GM13976 (cell line): ENCODE measurements at regions not wholly inside any gene's neighbourhood (a gene's known extent, or its start where the extent isn't known, plus 50 kb on each side); places are given as distances from the start of the nearest gene placed in this dataset.

ENCODE experiments used
- DNase-seq: peaks from one replicate; pipeline ENCODE4 v3.0.0; 2012; ENCODE audit warnings: low spot score
- in situ Hi-C: fragments of 300-500 bp; cut with MboI; formaldehyde crosslinking; loops from one replicate; pipeline ENCODE4 v1.12.0; 2022; ENCODE audit warnings: low sequenced_read_pairs, mixed read lengths, inconsistent platforms; ENCODE audit not compliant: unreplicated experiment
- TF ChIP-seq, protein P1 (sequence below): IDR thresholded peaks from 2 replicates; pipeline ENCODE4 v1.5.1; 2012; ENCODE audit warnings: borderline replicate concordance, mild to moderate bottlenecking; ENCODE audit not compliant: insufficient read depth; ENCODE audit errors: extremely low read depth, missing control alignments, control extremely low read depth

DNA sequence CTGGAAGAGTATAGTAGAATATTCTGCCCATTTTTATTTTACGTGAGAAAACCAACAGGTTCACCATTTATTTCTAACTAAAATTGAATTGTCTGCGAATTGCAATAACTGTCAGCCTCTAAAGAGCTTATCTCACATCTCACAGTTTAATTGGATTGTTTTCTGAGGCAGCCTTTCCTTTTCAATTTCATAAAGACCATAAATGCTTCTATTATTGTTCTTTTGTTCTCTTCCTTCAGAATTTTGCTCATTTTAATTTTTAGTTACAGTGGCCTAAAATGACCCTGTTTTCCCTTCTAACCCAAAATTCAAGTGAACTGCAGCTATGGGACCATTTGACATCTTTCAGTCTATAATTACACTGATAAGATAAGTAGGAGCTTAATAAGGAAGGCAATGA is 147.6 kb downstream of the KLHL28 start:
- in situ Hi-C loops: no loop called here

GRCh38 chr14:44812672-44813071 is 149.1 kb downstream of the KLHL28 start:
- no peak for DNase-seq
- TF ChIP-seq, protein P1, sequence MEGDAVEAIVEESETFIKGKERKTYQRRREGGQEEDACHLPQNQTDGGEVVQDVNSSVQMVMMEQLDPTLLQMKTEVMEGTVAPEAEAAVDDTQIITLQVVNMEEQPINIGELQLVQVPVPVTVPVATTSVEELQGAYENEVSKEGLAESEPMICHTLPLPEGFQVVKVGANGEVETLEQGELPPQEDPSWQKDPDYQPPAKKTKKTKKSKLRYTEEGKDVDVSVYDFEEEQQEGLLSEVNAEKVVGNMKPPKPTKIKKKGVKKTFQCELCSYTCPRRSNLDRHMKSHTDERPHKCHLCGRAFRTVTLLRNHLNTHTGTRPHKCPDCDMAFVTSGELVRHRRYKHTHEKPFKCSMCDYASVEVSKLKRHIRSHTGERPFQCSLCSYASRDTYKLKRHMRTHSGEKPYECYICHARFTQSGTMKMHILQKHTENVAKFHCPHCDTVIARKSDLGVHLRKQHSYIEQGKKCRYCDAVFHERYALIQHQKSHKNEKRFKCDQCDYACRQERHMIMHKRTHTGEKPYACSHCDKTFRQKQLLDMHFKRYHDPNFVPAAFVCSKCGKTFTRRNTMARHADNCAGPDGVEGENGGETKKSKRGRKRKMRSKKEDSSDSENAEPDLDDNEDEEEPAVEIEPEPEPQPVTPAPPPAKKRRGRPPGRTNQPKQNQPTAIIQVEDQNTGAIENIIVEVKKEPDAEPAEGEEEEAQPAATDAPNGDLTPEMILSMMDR: no peak
- in situ Hi-C loops: no loop called here

More for the DNA sequence above, 147.6 kb downstream of the KLHL28 start:
- TF ChIP-seq, protein P1: no peak
- DNase-seq: no peak

DNA sequence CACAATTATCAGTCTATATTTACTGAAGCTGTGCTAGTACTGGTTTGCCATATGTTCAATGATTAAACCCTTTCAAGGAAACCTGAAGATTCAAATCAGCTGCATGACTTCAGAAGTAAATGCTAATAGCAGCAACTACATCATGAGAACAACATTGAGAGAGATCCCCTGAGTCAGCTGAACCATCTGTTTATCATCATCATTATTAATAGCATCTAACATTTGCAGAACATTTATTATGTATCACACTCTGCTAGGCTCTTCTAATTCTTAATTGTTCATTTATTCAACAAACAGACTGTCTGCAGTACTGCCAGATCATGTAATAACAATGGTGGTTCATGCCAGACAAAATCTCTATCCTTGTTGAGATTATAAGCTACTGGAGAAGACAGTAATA is 157.4 kb downstream of the KLHL28 start:
- TF ChIP-seq, protein P1: no peak
- in situ Hi-C loops: no loop called here
- no peak for DNase-seq

GRCh38 chr14:44803239-44803905 is 158.4 kb downstream of the KLHL28 start:
- in situ Hi-C loops: no loop called here
- TF ChIP-seq, protein P1: peak; percentile 35
- peak; percentile 29 for DNase-seq

- in situ Hi-C loops: no loop called here
- TF ChIP-seq, protein P1: no peak
- DNase-seq: no peak
These were observed 163.1 kb downstream of the KLHL28 start for GRCh38 chr14:44798386-44799242.

GRCh38 chr14:44795725-44796124 is 166.0 kb downstream of the KLHL28 start:
- DNase-seq: no peak
- TF ChIP-seq, protein P1: no peak
- in situ Hi-C loops: no loop called here
